ENCODE measurements at regions not wholly inside any gene's neighbourhood (a gene's known extent, or its start where the extent isn't known, plus 50 kb on each side); places are given as distances from the start of the nearest gene placed in this dataset.

DNA sequence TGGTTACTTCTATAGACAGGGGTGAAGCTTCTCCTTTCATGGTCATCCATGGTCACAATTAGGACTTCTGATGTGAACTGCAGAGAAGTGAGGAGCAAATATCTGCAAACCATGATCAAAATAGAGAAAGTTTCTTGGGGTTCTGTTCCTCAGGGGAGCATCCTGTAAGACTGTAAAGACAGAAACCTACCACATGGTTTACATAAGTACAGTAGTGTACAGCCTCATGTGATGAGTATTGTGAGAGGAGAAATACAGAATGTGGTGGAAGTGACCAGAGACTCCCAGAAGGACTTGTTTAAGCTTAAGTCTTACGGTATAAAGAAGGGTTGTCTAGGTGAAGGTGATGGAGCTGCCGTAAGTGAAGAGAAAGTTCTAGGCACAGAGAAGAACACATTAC lies 484.7 kb downstream of the LRIG3 start:
- H2AK5ac ChIP-seq (ENCODE audit: low read depth, low read length), result no peak overlapping the region
- H4K20me1 ChIP-seq (ENCODE audit: insufficient read depth, low read length), result no peaks in the 10 kb centered on the region
- no peak overlapping the region; the same call in 1 of the 2 replicates for H2BK20ac ChIP-seq (ENCODE audit: low read depth, low read length)
- H3K4me1 ChIP-seq (ENCODE audit: control insufficient read depth, insufficient read depth, low read length), result peaks cover 6% of the 10 kb centered on the region
- no peak overlapping the region for H3K56ac ChIP-seq (ENCODE audit: extremely low read depth, insufficient read depth, low read length)
- H2AFZ ChIP-seq (replicated peaks; ENCODE audit: low read length, poor library complexity), result no peak overlapping the region
- no peak overlapping the region for H2BK5ac ChIP-seq (ENCODE audit: low read depth, low read length, poor library complexity, severe bottlenecking)
- no peak overlapping the region for H3K4ac ChIP-seq (ENCODE audit: low read depth, low read length)
- H3K4me2 ChIP-seq (ENCODE audit: low read depth, low read length), result no peak overlapping the region
- H3K9me1 ChIP-seq (ENCODE audit: insufficient read depth, low read length), result no peaks in the 10 kb centered on the region
- no peak overlapping the region for H3K4me3 ChIP-seq (ENCODE audit: insufficient read depth, low read depth, low read length)
- ChIA-PET POLR2A (ENCODE audit: unreplicated experiment) (no interaction called here), CTCF (no interaction called here)
- no peak overlapping the region for H3K23ac ChIP-seq (ENCODE audit: low read depth, low read length)
- no peak overlapping the region for H4K8ac ChIP-seq (ENCODE audit: low read depth in 2 of 2, low read length in 2 of 2)
- intact Hi-C loops (cut with micrococcal nuclease) (no loop called here), dilution Hi-C loops (cut with HindIII; ENCODE audit: low sequenced_read_pairs, unreplicated experiment) (no loop called here), in situ Hi-C loops (cut with MboI; ENCODE audit: low sequenced_read_pairs) (no loop called here)
- no peaks in the 10 kb centered on the region for H3K79me1 ChIP-seq (ENCODE audit: low read depth in 1 of 2, low read length in 2 of 2)
- 40% methylated on average over 1 of the region's 2 CpGs; no CpG with 5 or more reads in 1 of the 2 experiments for whole genome bisulfite sequencing, 2 experiments (ENCODE audit: extremely low coverage in 2 of 2, insufficient read length in 1 of 2)
- no peak overlapping the region for H3K18ac ChIP-seq (ENCODE audit: low read depth, low read length)
- H3K14ac ChIP-seq (replicated peaks; ENCODE audit: low read depth, low read length), result no peak overlapping the region
- no peaks in the 10 kb centered on the region for H3K9me3 ChIP-seq (ENCODE audit: control insufficient read depth, insufficient read depth, low read length)
- no peak overlapping the region for H4K5ac ChIP-seq (ENCODE audit: low read depth, low read length)
- no peak for DNase-seq
- no peak for ATAC-seq (ENCODE audit: low read depth)
- no peaks in the 10 kb centered on the region for H3K36me3 ChIP-seq (ENCODE audit: control insufficient read depth, insufficient read depth, low read length)
- H2BK120ac ChIP-seq (ENCODE audit: low read depth, low read length), result no peak overlapping the region
- H2BK15ac ChIP-seq (ENCODE audit: low read depth, low read length), result peak overlapping the region; percentile 81; the same call in 2 of the 3 replicates
- H4K91ac ChIP-seq (ENCODE audit: insufficient read depth, low read depth, low read length), result no peak overlapping the region
- no peak overlapping the region for H3K27ac ChIP-seq (ENCODE audit: insufficient read depth, low read length)
- no peak overlapping the region for H3K9ac ChIP-seq (ENCODE audit: low read depth, low read length)
- no TSS peak for BruUV-seq (replicated peaks)
- H2AK9ac ChIP-seq (replicated peaks; ENCODE audit: low read depth, low read length, poor library complexity), result no peak overlapping the region
- TF ChIP-seq, protein P1, sequence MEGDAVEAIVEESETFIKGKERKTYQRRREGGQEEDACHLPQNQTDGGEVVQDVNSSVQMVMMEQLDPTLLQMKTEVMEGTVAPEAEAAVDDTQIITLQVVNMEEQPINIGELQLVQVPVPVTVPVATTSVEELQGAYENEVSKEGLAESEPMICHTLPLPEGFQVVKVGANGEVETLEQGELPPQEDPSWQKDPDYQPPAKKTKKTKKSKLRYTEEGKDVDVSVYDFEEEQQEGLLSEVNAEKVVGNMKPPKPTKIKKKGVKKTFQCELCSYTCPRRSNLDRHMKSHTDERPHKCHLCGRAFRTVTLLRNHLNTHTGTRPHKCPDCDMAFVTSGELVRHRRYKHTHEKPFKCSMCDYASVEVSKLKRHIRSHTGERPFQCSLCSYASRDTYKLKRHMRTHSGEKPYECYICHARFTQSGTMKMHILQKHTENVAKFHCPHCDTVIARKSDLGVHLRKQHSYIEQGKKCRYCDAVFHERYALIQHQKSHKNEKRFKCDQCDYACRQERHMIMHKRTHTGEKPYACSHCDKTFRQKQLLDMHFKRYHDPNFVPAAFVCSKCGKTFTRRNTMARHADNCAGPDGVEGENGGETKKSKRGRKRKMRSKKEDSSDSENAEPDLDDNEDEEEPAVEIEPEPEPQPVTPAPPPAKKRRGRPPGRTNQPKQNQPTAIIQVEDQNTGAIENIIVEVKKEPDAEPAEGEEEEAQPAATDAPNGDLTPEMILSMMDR (conservative IDR thresholded peaks at IDR 0.05; ENCODE audit: low read depth, low read length), result no peak
- no peaks in the 10 kb centered on the region for H3K27me3 ChIP-seq (ENCODE audit: control insufficient read depth, insufficient read depth, low read length)
